Mucosa of stomach (tissue), 1 donor: ENCODE measurements at regions not wholly inside any gene's neighbourhood (a gene's known extent, or its start where the extent isn't known, plus 50 kb on each side); places are given as distances from the start of the nearest gene placed in this dataset.

Source experiments
- H3K27me3 ChIP-seq: one replicate; pipeline ENCODE4 v1.7.0; 2013; ENCODE audit warnings: mild to moderate bottlenecking, low read length; ENCODE audit not compliant: control insufficient read depth, insufficient read depth
- H3K36me3 ChIP-seq: one replicate; pipeline ENCODE4 v1.7.0; 2013; ENCODE audit warnings: low read length; ENCODE audit not compliant: control insufficient read depth, insufficient read depth
- H3K4me1 ChIP-seq: one replicate; pipeline ENCODE4 v1.7.0; 2013; ENCODE audit warnings: mild to moderate bottlenecking, low read length; ENCODE audit not compliant: control insufficient read depth, insufficient read depth
- H3K4me3 ChIP-seq: one replicate; pipeline ENCODE4 v1.7.0; 2013; ENCODE audit warnings: low read length
- H3K9ac ChIP-seq: one replicate; pipeline ENCODE4 v1.7.0; 2013; ENCODE audit warnings: mild to moderate bottlenecking, low read length, moderate library complexity
- H3K9me3 ChIP-seq: one replicate; pipeline ENCODE4 v1.7.0; 2013; ENCODE audit warnings: mild to moderate bottlenecking, low read length, moderate library complexity; ENCODE audit not compliant: control insufficient read depth
- donor health status: Pancreatic carcinoma.

DNA sequence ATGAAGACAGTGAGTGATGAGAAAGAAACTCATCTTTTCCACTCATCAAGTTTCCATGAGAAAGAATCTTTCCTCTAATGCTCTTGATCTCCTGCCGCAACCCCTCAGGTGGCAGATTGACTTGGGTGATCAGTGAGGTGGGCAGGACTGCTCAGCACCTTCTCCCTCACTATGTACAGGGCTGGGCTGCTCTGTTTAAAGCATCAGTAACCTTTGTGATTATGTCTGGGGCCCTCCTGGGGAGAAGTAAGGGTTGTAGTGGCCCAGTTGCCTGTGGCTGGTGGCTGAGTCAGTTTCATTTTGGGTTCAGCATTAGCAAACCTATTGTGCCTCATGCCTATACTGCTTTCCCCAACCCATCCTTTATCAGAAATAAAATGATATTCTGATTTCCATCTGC, 366.0 kb downstream of the TTLL7 start:
- H3K4me1 ChIP-seq, result no peaks in the 10 kb centered on the region
- no peaks in the 10 kb centered on the region for H3K9me3 ChIP-seq
- no peaks in the 10 kb centered on the region for H3K36me3 ChIP-seq
- no peak overlapping the region for H3K4me3 ChIP-seq
- H3K9ac ChIP-seq, result no peak overlapping the region
- no peaks in the 10 kb centered on the region for H3K27me3 ChIP-seq

DNA sequence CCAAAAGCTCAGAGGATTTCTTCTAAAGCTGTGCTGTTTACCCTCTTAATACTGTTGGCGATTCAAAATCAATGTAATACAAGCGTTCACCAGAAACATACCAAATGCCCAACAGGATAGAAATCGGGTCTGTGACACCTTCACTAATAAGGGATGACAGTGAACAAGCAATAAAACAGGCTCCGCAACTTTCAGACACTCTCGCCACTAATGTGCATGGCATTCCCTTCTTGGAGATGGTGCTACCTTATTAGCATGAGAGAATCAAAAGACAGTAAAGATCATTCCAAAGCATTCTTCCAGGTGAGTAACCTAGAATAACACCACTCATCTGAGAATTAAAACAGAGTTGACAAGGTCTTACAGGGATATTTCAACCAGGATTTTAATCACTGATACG, 367.1 kb downstream of the TTLL7 start:
- H3K27me3 ChIP-seq, result no peaks in the 10 kb centered on the region
- no peaks in the 10 kb centered on the region for H3K36me3 ChIP-seq
- no peak overlapping the region for H3K9ac ChIP-seq
- no peaks in the 10 kb centered on the region for H3K9me3 ChIP-seq
- no peaks in the 10 kb centered on the region for H3K4me1 ChIP-seq
- H3K4me3 ChIP-seq, result no peak overlapping the region

DNA sequence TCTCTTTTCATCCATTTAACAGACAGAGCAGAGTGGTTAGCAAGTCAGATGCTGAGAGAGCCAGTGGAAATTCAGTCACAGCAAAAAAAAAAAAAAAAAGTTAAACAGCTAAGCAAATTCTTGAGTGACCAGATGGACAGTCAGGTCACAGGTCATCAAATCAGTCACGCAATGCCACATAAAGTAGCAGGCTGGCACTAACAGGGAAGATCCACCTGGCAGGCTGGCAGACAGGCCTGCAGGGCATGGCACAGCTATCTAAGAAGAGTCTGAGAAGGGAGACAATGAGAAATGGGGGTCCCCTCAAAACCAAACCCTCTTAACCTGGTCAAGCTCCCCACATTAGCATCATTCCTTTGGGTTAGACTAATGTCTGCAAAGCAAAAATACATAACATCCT, 371.9 kb downstream of the TTLL7 start:
- Histone ChIP-seq H3K36me3 (no peaks in the 10 kb centered on the region), H3K4me3 (no peak overlapping the region), H3K9me3 (no peaks in the 10 kb centered on the region), H3K27me3 (no peaks in the 10 kb centered on the region), H3K9ac (no peak overlapping the region), H3K4me1 (no peaks in the 10 kb centered on the region)

DNA sequence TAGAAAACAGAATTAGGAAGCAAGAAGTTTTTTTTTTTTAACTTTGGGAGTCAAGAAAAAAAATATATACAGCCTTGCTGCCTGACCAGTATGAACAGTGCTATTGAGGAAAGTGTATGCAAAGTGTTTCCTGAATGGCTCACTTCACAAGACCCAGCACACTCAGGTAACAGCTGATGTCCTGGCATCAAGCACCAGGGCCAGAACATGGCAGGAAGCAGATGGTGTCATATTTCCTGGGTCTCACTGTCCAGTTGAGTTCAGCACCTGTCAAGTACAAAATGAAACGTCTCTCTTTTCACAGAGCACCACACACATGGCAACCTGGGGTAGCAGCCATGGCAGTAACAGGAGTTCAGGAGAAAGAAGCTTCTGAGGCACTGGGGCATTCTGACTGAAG, 372.3 kb downstream of the TTLL7 start:
- no peak overlapping the region for H3K9ac ChIP-seq

DNA sequence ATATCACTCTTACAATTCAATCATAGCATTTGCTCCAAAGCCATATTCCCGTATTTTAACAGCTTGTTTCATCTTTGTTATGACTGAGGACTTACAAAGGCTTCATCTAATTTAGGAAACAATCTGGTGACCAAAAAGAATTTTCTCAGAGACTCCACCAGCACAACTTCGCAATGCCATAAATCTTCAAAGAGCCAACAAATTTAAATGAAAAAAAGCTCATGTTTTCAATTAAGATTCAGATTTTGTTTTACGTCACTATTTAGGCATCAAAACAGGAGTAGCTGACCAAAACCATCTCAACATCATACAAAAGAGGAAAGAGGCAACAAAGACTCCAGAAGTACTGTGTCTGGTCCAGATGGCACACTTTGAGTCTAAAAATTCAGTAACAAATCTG, 373.3 kb downstream of the TTLL7 start:
- no peaks in the 10 kb centered on the region for H3K9me3 ChIP-seq
- H3K9ac ChIP-seq, result no peak overlapping the region
- H3K4me1 ChIP-seq, result no peaks in the 10 kb centered on the region
- H3K4me3 ChIP-seq, result no peak overlapping the region
- H3K27me3 ChIP-seq, result no peaks in the 10 kb centered on the region
- no peaks in the 10 kb centered on the region for H3K36me3 ChIP-seq

More for the DNA sequence above, 372.3 kb downstream of the TTLL7 start:
- Histone ChIP-seq H3K4me1 (no peaks in the 10 kb centered on the region), H3K27me3 (no peaks in the 10 kb centered on the region), H3K9me3 (no peaks in the 10 kb centered on the region), H3K4me3 (no peak overlapping the region), H3K36me3 (no peaks in the 10 kb centered on the region)

DNA sequence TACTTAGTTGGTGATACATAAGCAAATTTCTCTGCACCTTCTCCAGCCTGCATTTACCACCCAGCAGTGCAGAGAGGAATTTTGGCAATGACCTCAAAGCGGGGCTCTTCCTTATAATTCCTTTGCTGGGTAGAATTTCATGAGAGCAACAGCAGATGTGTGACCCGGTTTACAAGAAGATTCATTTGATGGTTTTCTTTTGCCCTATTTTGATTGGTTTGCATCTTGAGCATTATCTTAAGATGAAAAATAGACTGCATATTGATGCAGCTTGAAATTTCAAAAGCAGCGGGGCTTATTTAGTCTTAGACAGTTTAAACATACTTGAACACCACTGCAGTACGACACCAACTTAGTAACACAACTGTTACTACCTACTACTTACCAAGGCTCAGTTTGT, 378.9 kb downstream of the TTLL7 start:
- no peaks in the 10 kb centered on the region for H3K9me3 ChIP-seq
- no peak overlapping the region for H3K4me3 ChIP-seq
- H3K9ac ChIP-seq, result no peak overlapping the region
- H3K36me3 ChIP-seq, result no peaks in the 10 kb centered on the region
- H3K4me1 ChIP-seq, result no peaks in the 10 kb centered on the region
- no peaks in the 10 kb centered on the region for H3K27me3 ChIP-seq

DNA sequence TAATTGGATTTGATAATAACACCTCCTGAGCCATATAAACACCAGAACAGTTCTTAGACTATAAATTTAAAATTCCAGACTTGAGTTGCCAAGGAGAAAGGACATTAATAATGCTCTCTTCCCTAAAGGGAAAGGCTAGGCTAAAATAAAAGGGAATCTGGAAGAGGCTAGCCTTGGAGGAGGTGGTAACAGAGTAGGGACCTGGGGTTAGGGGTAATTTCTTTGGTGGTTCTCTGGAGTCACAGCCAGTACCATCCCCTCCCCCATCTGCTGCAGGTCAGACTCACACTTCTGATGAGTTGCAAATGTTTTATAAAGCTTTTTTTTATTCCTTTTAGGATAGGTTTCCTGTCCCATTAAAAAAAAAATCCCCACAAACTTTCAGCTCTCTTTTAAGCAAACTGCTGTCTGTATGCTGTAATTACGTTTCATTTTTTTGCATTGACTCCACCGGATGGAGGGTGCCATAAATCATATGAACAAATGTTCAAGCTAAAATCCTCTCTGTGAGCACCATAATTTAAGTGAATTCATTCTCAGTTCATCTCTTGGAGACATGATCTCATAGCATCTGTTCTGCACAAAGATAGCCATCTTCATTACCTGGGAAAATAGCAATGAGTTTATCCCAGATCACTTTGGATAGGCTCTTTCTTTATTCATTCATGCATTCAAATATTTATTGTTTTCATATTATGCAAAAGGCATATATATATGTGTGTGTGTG, 379.6 kb downstream of the TTLL7 start:
- no peaks in the 10 kb centered on the region for H3K27me3 ChIP-seq
- no peaks in the 10 kb centered on the region for H3K36me3 ChIP-seq
- no peak overlapping the region for H3K9ac ChIP-seq
- H3K9me3 ChIP-seq, result no peaks in the 10 kb centered on the region
- H3K4me3 ChIP-seq, result no peak overlapping the region
- no peaks in the 10 kb centered on the region for H3K4me1 ChIP-seq

DNA sequence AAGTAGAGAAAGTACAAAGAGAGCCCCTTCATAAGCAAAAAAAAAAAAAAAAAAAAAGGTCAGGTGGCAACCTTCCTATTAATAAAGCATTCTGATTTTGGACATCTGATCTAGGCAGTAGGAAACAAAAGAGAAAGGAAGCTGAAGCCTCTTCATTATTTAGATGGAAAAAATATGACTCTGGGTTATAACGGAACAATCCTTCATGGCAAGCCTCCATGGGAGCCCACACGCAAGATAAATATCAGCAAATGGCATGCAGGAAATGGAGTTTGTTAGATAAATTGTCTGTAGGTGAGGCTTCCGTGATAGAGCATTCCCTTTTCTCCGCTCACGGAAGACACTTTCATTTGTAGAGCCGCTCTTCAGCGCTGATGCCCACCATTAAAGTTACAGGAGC, 381.0 kb downstream of the TTLL7 start:
- no peak overlapping the region for H3K4me3 ChIP-seq
- no peaks in the 10 kb centered on the region for H3K4me1 ChIP-seq
- no peaks in the 10 kb centered on the region for H3K27me3 ChIP-seq
- H3K36me3 ChIP-seq, result no peaks in the 10 kb centered on the region
- no peaks in the 10 kb centered on the region for H3K9me3 ChIP-seq
- H3K9ac ChIP-seq, result no peak overlapping the region

DNA sequence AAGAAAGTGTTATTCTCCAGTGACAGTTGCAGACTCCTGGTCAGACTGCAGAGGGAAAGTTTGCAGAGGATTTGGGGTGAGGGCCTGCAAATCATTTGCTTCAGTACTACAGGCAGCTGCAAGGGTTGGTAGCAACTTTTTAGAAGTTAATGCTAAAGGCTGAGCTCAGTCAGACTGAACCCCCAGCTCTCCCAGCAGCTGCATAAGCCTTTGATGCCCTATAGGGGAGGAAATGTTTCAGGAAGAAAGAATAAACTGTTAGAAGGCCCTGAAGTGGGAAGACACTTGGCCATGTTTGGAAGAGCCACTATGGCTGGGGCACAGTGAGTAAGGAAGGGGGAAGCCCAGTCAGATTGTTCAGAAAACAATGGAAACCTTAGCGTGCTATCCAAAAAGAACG, 383.6 kb downstream of the TTLL7 start:
- Histone ChIP-seq H3K36me3 (no peaks in the 10 kb centered on the region), H3K27me3 (no peaks in the 10 kb centered on the region), H3K4me3 (no peak overlapping the region), H3K9ac (no peak overlapping the region), H3K9me3 (no peaks in the 10 kb centered on the region), H3K4me1 (no peaks in the 10 kb centered on the region)

DNA sequence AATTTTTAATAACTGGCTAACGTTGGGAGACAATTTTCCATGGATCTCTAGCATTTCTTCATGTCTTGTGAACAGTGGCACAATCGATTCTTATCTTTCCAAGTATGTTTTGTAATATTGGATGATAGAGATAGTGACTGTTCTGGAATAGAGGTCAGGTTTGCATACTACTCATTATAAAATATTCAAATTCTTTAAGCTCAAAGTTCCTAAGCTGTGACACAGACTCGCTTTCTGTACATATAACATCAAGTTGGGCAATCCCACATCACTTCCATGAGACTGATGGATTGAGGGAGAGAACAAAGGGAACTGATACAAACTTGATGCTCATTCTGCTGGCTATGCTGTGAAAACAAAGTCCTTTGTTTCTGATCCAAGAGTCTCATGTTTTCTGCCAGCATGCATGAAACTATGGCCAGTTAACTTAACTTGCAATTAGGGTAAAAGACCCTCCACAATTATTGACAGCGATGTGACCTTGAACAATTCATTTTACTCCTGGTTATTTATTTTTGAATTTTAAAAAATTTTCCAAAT, 392.4 kb downstream of the TTLL7 start:
- no peaks in the 10 kb centered on the region for H3K9me3 ChIP-seq

DNA sequence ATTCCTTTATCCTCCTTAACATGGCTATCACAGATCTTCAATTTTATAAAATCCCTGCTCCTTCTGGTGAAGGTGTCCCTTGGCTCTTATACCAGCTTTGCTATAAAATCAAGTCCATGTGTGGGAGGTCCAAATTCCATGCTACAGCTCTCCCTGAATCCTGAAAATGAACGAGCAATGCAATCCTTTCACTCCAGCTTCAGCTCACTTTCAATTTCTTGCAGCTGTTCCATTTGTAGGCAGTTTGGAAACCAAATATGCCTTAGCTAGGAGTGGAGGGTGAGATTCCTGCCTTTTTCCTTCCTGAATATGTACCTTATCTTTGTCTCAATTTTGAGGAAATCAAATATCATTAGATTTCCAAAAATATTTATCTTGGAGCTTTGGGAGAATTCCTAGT, 402.6 kb downstream of the TTLL7 start:
- no peaks in the 10 kb centered on the region for H3K27me3 ChIP-seq
- no peaks in the 10 kb centered on the region for H3K9me3 ChIP-seq
- no peaks in the 10 kb centered on the region for H3K36me3 ChIP-seq
- H3K4me1 ChIP-seq, result no peaks in the 10 kb centered on the region
- H3K4me3 ChIP-seq, result no peak overlapping the region
- H3K9ac ChIP-seq, result no peak overlapping the region

More for the DNA sequence above, 392.4 kb downstream of the TTLL7 start:
- Histone ChIP-seq H3K4me3 (no peak overlapping the region), H3K27me3 (no peaks in the 10 kb centered on the region), H3K36me3 (no peaks in the 10 kb centered on the region), H3K9ac (no peak overlapping the region), H3K4me1 (no peaks in the 10 kb centered on the region)

DNA sequence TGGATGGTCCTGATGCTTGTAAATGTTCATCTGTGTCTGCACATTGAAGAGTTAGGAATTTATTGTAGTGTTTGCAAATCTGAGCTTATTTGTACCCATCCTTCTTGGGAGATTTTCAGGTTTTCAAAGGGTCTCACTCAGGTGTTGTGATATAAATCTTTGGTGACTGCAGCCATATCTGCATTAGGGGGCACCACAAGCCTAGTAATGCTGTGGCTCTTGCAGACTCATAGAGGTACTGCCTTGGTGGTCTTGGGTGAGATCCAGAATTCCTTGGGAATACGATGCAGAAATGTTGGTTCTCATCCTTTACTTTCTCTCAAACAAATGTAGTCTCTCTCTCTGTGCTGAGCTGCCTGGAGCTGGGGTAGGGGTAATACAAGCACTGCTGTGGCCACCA, 405.9 kb downstream of the TTLL7 start:
- Histone ChIP-seq H3K27me3 (no peaks in the 10 kb centered on the region), H3K36me3 (no peaks in the 10 kb centered on the region), H3K4me1 (no peaks in the 10 kb centered on the region), H3K9me3 (no peaks in the 10 kb centered on the region), H3K4me3 (no peak overlapping the region), H3K9ac (no peak overlapping the region)

DNA sequence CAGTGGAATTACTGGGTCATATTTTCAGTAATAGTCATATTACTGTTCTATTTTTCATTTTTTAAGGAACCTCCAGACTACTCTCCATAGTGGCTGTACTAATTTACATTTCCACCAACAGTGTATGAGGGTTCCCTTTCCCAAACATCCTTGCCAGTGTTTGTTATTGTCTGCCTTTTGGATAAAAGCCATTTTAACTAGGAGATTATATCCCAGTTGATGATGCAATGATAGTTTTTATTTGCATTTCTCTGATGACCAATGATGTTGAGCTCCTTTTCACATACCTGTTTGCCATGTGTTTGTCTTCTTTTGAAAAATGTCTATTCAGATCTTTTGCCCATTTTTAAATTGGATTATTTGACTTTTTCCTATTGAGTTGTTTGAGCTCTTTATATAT, 410.8 kb downstream of the TTLL7 start:
- no peaks in the 10 kb centered on the region for H3K4me1 ChIP-seq
- no peak overlapping the region for H3K9ac ChIP-seq
- H3K4me3 ChIP-seq, result no peak overlapping the region
- H3K36me3 ChIP-seq, result no peaks in the 10 kb centered on the region
- H3K27me3 ChIP-seq, result no peaks in the 10 kb centered on the region
- no peaks in the 10 kb centered on the region for H3K9me3 ChIP-seq
